Adrenal gland (tissue), 9 donors: ENCODE measurements at regions not wholly inside any gene's neighbourhood (a gene's known extent, or its start where the extent isn't known, plus 50 kb on each side); places are given as distances from the start of the nearest gene placed in this dataset.

ENCODE experiments used
- DNase-seq, 7 donors: peaks; one replicate each; pipeline ENCODE4 v3.0.0-alpha.2; 2019 to 2020
- H3K27ac ChIP-seq, 5 donors: fragments of 200-600 bp; sonication (generic) in 4 of 5; 1 replicate in 3 of 5; 2 replicates in 2 of 5; pipeline versions ENCODE4 v1.5.1 to v1.8.0; 2016 to 2020; ENCODE audit warnings: mild to moderate bottlenecking in 1 of 5
- H3K27me3 ChIP-seq: fragments of 200-600 bp; 2 replicates; pipeline ENCODE4 v1.8.0; 2021
- H3K36me3 ChIP-seq, 2 donors: fragments of 200-600 bp; replicated peaks in 1 of 2; 1 replicate in 1 of 2; 2 replicates in 1 of 2; pipeline versions ENCODE4 v1.5.1 to v1.8.0; 2018 to 2022
- H3K4me1 ChIP-seq, 2 donors: fragments of 200-600 bp; replicated peaks in 1 of 2; 1 replicate in 1 of 2; 2 replicates in 1 of 2; pipeline versions ENCODE4 v1.5.1 to v1.8.0; 2018 to 2021
- H3K4me3 ChIP-seq, 4 donors: fragments of 200-600 bp; sonication (generic) in 3 of 4; one replicate each; pipeline ENCODE4 v1.5.1; 2016 to 2018
- H3K9me3 ChIP-seq, 3 donors: fragments of 200-600 bp; sonication (generic) in 1 of 3; replicated peaks in 1 of 3; 1 replicate in 2 of 3; 2 replicates in 1 of 3; pipeline versions ENCODE4 v1.5.1 to v1.8.0; 2016 to 2021
- CTCF ChIP-seq, 6 experiments: fragments of 450-650 bp in 4 of 6; fragments of 200-600 bp in 2 of 6; sonication (generic) in 1 of 6; IDR thresholded peaks; 1 replicate in 5 of 6; 2 replicates in 1 of 6; pipeline versions ENCODE4 v1.5.1 to v1.8.0; 2016 to 2021; ENCODE audit warnings: antibody characterized with exemption in 6 of 6, mild to moderate bottlenecking in 2 of 6, moderate library complexity in 1 of 6
- POLR2A ChIP-seq, 2 donors: fragments of 450-650 bp; IDR thresholded peaks; one replicate each; pipeline ENCODE4 v1.6.1; 2017; ENCODE audit warnings: antibody characterized with exemption in 2 of 2, mild to moderate bottlenecking in 2 of 2, moderate library complexity in 1 of 2
- WGBS, 4 donors: extraction: QIAGEN DNeasy Blood & Tissue Kit in 2 of 4; methylation state at CpG; one replicate each; pipeline versions ENCODE4 v1.1.5 to v1.1.7; 2013 to 2017; 5-methylcytosine and 5-hydroxymethylcytosine counted together
- intact Hi-C, 2 donors: fragments of 100-400 bp; cut with DNase I; formaldehyde crosslinking; loops; one replicate each; pipeline versions ENCODE4 v1.14.1 to v1.15.0; 2022 to 2023
- donor health status: healthy with polysubstance abuse.
- donor health status: Bipolar disorder and iron deficiency.
- donor health status: DM: yes; HTN: yes; CAD: no.
- donor health status: DM: no; HTN: no; CAD: no.
- donor health status: DM: no; HTN: no; CAD: no.

- TF ChIP-seq CTCF (IDR thresholded peaks at IDR 0.05) (peak in 1 of 6 experiments; percentile 19), POLR2A (IDR thresholded peaks at IDR 0.05) (no peak)
- Histone ChIP-seq H3K27me3 (no peaks in the 10 kb centered on the region), H3K27ac (no peak overlapping the region), H3K9me3 (no peaks in the 10 kb centered on the region), H3K4me1 (no peaks in the 10 kb centered on the region), H3K4me3 (no peak overlapping the region), H3K36me3 (no peaks in the 10 kb centered on the region)
- 23 to 50% (median 47%) methylated on average over 2 of the region's 2 CpGs for WGBS, 4 donors
- peak in 2 of 7 donors; percentile 2 to 47 for DNase-seq
- intact Hi-C loops = no loop called here
Observed at GRCh38 chrX:113741744-113742143, 842.1 kb upstream of the HTR2C start.

- Histone ChIP-seq H3K9me3 (no peaks in the 10 kb centered on the region), H3K36me3 (no peaks in the 10 kb centered on the region), H3K4me1 (no peaks in the 10 kb centered on the region), H3K4me3 (no peak overlapping the region), H3K27ac (no peak overlapping the region), H3K27me3 (no peaks in the 10 kb centered on the region)
- 67 to 81% (median 71%) methylated on average over 2 of the region's 2 CpGs for WGBS, 4 donors
- intact Hi-C loops = no loop called here
- DNase-seq = no peak
- TF ChIP-seq CTCF (IDR thresholded peaks at IDR 0.05) (no peak), POLR2A (IDR thresholded peaks at IDR 0.05) (no peak)
Observed at GRCh38 chrX:113728937-113729336, 854.9 kb upstream of the HTR2C start.

- Histone ChIP-seq H3K4me3 (no peak overlapping the region), H3K27me3 (no peaks in the 10 kb centered on the region), H3K4me1 (no peaks in the 10 kb centered on the region), H3K9me3 (no peaks in the 10 kb centered on the region), H3K36me3 (no peaks in the 10 kb centered on the region), H3K27ac (no peak overlapping the region)
- TF ChIP-seq CTCF (IDR thresholded peaks at IDR 0.05) (no peak), POLR2A (IDR thresholded peaks at IDR 0.05) (no peak)
- WGBS, 4 donors = 59 to 70% (median 66%) methylated on average over 3 of the region's 3 CpGs
- intact Hi-C loops = no loop called here
- DNase-seq = no peak
Observed at GRCh38 chrX:113726898-113727297, 857.0 kb upstream of the HTR2C start.

- no peaks in the 10 kb centered on the region for H3K9me3 ChIP-seq
- no peaks in the 10 kb centered on the region for H3K36me3 ChIP-seq
- no peaks in the 10 kb centered on the region for H3K27me3 ChIP-seq
- 78 to 88% (median 87%) methylated on average over 4 of the region's 4 CpGs for WGBS, 4 donors
- no peak for TF ChIP-seq POLR2A (IDR thresholded peaks at IDR 0.05)
- TF ChIP-seq CTCF (IDR thresholded peaks at IDR 0.05) = no peak
- no peaks in the 10 kb centered on the region for H3K4me1 ChIP-seq
- no peak overlapping the region for H3K27ac ChIP-seq
- intact Hi-C loops = no loop called here
- H3K4me3 ChIP-seq = no peak overlapping the region
- no peak for DNase-seq
Observed at GRCh38 chrX:113726466-113726865, 857.4 kb upstream of the HTR2C start.
